GM21367 (cell line): ENCODE measurements at regions not wholly inside any gene's neighbourhood (a gene's known extent, or its start where the extent isn't known, plus 50 kb on each side); places are given as distances from the start of the nearest gene placed in this dataset.

ENCODE experiments used
- ATAC-seq: cut with Tn5 transposase; IDR thresholded peaks from one replicate; pipeline ENCODE4 v1.9.1; 2021; ENCODE audit not compliant: unreplicated experiment

- no peak for ATAC-seq
These were observed 490.8 kb downstream of the VRK1 start for GRCh38 chr14:97287956-97288355.

GRCh38 chr14:97290065-97290464 lies 492.9 kb downstream of the VRK1 start:
- ATAC-seq: no peak

- ATAC-seq: no peak
These were observed 493.8 kb downstream of the VRK1 start for GRCh38 chr14:97290977-97291376.

GRCh38 chr14:97293659-97294058 lies 496.5 kb downstream of the VRK1 start:
- no peak for ATAC-seq

GRCh38 chr14:97295108-97295710 lies 498.0 kb downstream of the VRK1 start:
- ATAC-seq: no peak

- no peak for ATAC-seq
These were observed 499.0 kb downstream of the VRK1 start for GRCh38 chr14:97296176-97296575.

GRCh38 chr14:97297100-97297499 lies 499.9 kb downstream of the VRK1 start:
- no peak for ATAC-seq

GRCh38 chr14:97298331-97298730 lies 501.1 kb downstream of the VRK1 start:
- ATAC-seq: no peak

GRCh38 chr14:97298736-97299135 lies 501.6 kb downstream of the VRK1 start:
- no peak for ATAC-seq

GRCh38 chr14:97299661-97300060 lies 502.5 kb downstream of the VRK1 start:
- ATAC-seq: no peak

- ATAC-seq: no peak
These were observed 504.9 kb downstream of the VRK1 start for GRCh38 chr14:97301931-97302559.

- no peak for ATAC-seq
These were observed 509.1 kb downstream of the VRK1 start for GRCh38 chr14:97306133-97306759.

GRCh38 chr14:97306760-97307246 lies 509.6 kb downstream of the VRK1 start:
- no peak for ATAC-seq

- no peak for ATAC-seq
These were observed 514.2 kb downstream of the VRK1 start for GRCh38 chr14:97311411-97311810.

- no peak for ATAC-seq
These were observed 515.7 kb downstream of the VRK1 start for GRCh38 chr14:97312910-97313309.

GRCh38 chr14:97315790-97316189 lies 518.6 kb downstream of the VRK1 start:
- ATAC-seq: no peak

GRCh38 chr14:97318380-97318779 lies 521.2 kb downstream of the VRK1 start:
- no peak for ATAC-seq

- ATAC-seq: no peak
These were observed 522.5 kb downstream of the VRK1 start for GRCh38 chr14:97319691-97320090.

GRCh38 chr14:97328743-97329142 lies 531.6 kb downstream of the VRK1 start:
- ATAC-seq: no peak

- ATAC-seq: no peak
These were observed 532.5 kb downstream of the VRK1 start for GRCh38 chr14:97329701-97330100.

- no peak for ATAC-seq
These were observed 533.9 kb downstream of the VRK1 start for GRCh38 chr14:97331058-97331457.

- no peak for ATAC-seq
These were observed 534.3 kb downstream of the VRK1 start for GRCh38 chr14:97331526-97331925.
